ENCODE measurements at regions not wholly inside any gene's neighbourhood (a gene's known extent, or its start where the extent isn't known, plus 50 kb on each side); places are given as distances from the start of the nearest gene placed in this dataset.
A peak's percentile ranks its signal among the peaks of the same experiment; 100 is the strongest.

DNA sequence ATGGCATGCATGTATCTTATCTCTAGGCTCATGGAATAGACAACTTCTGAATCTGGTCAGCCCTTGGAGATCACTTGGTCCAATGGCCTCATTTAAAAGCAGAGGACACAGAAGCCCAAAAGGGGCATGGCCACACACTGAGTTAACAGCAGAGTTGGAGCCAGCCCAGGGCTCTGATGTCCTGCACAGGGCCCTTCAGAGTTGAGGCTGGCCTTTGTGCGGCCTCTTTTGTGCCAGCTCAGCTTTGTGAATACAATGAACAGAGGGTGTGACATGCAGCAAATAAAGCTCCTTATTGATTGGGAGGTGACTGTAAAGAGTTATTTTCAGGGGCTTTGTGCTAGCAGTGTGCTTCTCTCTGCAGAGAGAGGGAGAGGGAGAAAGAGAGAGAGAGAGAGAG, 150.1 kb upstream of the STK32A start:
- Histone ChIP-seq H3K4me3 (ENCODE audit: low read depth, low read length) (no peak overlapping the region), H3K27ac (no peak overlapping the region), H3K27me3 (ENCODE audit: insufficient read depth, low read depth, severe bottlenecking) (no peaks in the 10 kb centered on the region), H3K9me3 (ENCODE audit: severe bottlenecking) (no peaks in the 10 kb centered on the region), H3K36me3 (no peaks in the 10 kb centered on the region)
- no peak for DNase-seq
- TF ChIP-seq CTCF (IDR thresholded peaks at IDR 0.05; ENCODE audit: low read depth, low read length) = no peak

GRCh38 chr5:147085409-147085808, 149.4 kb upstream of the STK32A start:
- Histone ChIP-seq H3K36me3 (no peaks in the 10 kb centered on the region), H3K4me3 (ENCODE audit: low read depth, low read length) (no peak overlapping the region), H3K27me3 (ENCODE audit: insufficient read depth, low read depth, severe bottlenecking) (no peaks in the 10 kb centered on the region), H3K9me3 (ENCODE audit: severe bottlenecking) (no peaks in the 10 kb centered on the region), H3K27ac (no peak overlapping the region)
- TF ChIP-seq CTCF (IDR thresholded peaks at IDR 0.05; ENCODE audit: low read depth, low read length) = no peak
- DNase-seq = no peak

- Histone ChIP-seq H3K27ac (no peak overlapping the region), H3K9me3 (ENCODE audit: severe bottlenecking) (no peaks in the 10 kb centered on the region), H3K36me3 (no peaks in the 10 kb centered on the region), H3K4me3 (ENCODE audit: low read depth, low read length) (no peak overlapping the region), H3K27me3 (ENCODE audit: insufficient read depth, low read depth, severe bottlenecking) (no peaks in the 10 kb centered on the region)
- no peak for TF ChIP-seq CTCF (IDR thresholded peaks at IDR 0.05; ENCODE audit: low read depth, low read length)
- DNase-seq = no peak
Observed at GRCh38 chr5:147092044-147092443, 142.8 kb upstream of the STK32A start.

DNA sequence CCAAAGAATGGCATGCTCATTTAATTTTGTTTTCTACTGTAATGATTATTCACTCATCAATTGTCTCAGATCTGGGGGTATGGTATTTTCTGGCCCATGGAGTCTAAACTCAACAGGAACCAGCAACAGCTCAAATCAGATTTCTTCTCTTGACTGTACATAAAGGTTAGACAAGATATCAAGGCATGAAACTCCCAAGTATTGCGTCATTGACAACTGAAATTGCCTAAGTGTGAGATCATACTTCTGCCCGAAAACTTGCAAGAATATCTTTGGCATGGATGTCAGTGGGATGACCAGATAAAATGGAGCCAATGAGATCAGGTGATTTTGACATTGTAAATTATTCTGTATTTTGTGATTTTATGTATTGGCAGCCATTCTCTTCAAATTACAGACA, 141.7 kb upstream of the STK32A start:
- TF ChIP-seq CTCF (IDR thresholded peaks at IDR 0.05; ENCODE audit: low read depth, low read length) = no peak
- no peaks in the 10 kb centered on the region for H3K27me3 ChIP-seq (ENCODE audit: insufficient read depth, low read depth, severe bottlenecking)
- no peak for DNase-seq
- H3K36me3 ChIP-seq = no peaks in the 10 kb centered on the region
- no peak overlapping the region for H3K4me3 ChIP-seq (ENCODE audit: low read depth, low read length)
- no peaks in the 10 kb centered on the region for H3K9me3 ChIP-seq (ENCODE audit: severe bottlenecking)
- H3K27ac ChIP-seq = no peak overlapping the region

GRCh38 chr5:147095740-147096139, 139.1 kb upstream of the STK32A start:
- H3K27me3 ChIP-seq (ENCODE audit: insufficient read depth, low read depth, severe bottlenecking) = no peaks in the 10 kb centered on the region
- no peak for TF ChIP-seq CTCF (IDR thresholded peaks at IDR 0.05; ENCODE audit: low read depth, low read length)
- no peaks in the 10 kb centered on the region for H3K9me3 ChIP-seq (ENCODE audit: severe bottlenecking)
- H3K36me3 ChIP-seq = no peaks in the 10 kb centered on the region
- H3K27ac ChIP-seq = no peak overlapping the region
- DNase-seq = no peak
- H3K4me3 ChIP-seq (ENCODE audit: low read depth, low read length) = no peak overlapping the region

GRCh38 chr5:147098233-147098790, 136.5 kb upstream of the STK32A start:
- no peaks in the 10 kb centered on the region for H3K27me3 ChIP-seq (ENCODE audit: insufficient read depth, low read depth, severe bottlenecking)
- H3K9me3 ChIP-seq (ENCODE audit: severe bottlenecking) = no peaks in the 10 kb centered on the region
- TF ChIP-seq CTCF (IDR thresholded peaks at IDR 0.05; ENCODE audit: low read depth, low read length) = peak; percentile 70
- peak; percentile 86 for DNase-seq
- H3K27ac ChIP-seq = peak overlapping the region; percentile 50
- H3K36me3 ChIP-seq = no peaks in the 10 kb centered on the region
- peak overlapping the region; percentile 17; the same call in 1 of the 2 replicates for H3K4me3 ChIP-seq (ENCODE audit: low read depth, low read length)
